Liver (tissue), 8 donors: ENCODE measurements at regions not wholly inside any gene's neighbourhood (a gene's known extent, or its start where the extent isn't known, plus 50 kb on each side); places are given as distances from the start of the nearest gene placed in this dataset.

Source experiments
- DNase-seq: peaks from one replicate; pipeline ENCODE4 v3.0.0-alpha.2; 2017; ENCODE audit warnings: low spot score
- H3K27ac ChIP-seq, 2 donors: one replicate each; pipeline ENCODE4 v1.7.0; 2013; ENCODE audit warnings: inconsistent platforms in 2 of 2, low read length in 2 of 2, control low read depth in 1 of 2, low read depth in 1 of 2, mild to moderate bottlenecking in 1 of 2
- H3K27me3 ChIP-seq, 4 donors: one replicate each; pipeline versions ENCODE4 v1.6.1 to v1.7.0; 2013; ENCODE audit warnings: low read length in 3 of 4, inconsistent platforms in 1 of 4, mild to moderate bottlenecking in 1 of 4, moderate library complexity in 1 of 4; ENCODE audit not compliant: control insufficient read depth in 4 of 4, insufficient read depth in 4 of 4
- H3K36me3 ChIP-seq, 4 donors: one replicate each; pipeline versions ENCODE4 v1.6.1 to v1.7.0; 2013; ENCODE audit warnings: low read length in 3 of 4, mild to moderate bottlenecking in 3 of 4, low read depth in 1 of 4, moderate library complexity in 1 of 4; ENCODE audit not compliant: control insufficient read depth in 4 of 4, insufficient read depth in 3 of 4
- H3K4me1 ChIP-seq, 4 donors: one replicate each; pipeline versions ENCODE4 v1.6.1 to v1.7.0; 2013; ENCODE audit warnings: low read length in 3 of 4, mild to moderate bottlenecking in 3 of 4, moderate library complexity in 1 of 4; ENCODE audit not compliant: control insufficient read depth in 4 of 4, insufficient read depth in 4 of 4
- H3K4me3 ChIP-seq, 3 donors: one replicate each; pipeline versions ENCODE4 v1.6.1 to v1.7.0; 2013; ENCODE audit warnings: low read length in 3 of 3, control low read depth in 1 of 3, low read depth in 1 of 3, mild to moderate bottlenecking in 1 of 3
- H3K9ac ChIP-seq, 2 donors: one replicate each; pipeline ENCODE4 v1.7.0; 2013; ENCODE audit warnings: low read length in 2 of 2, mild to moderate bottlenecking in 2 of 2, moderate library complexity in 2 of 2, control low read depth in 1 of 2, low read depth in 1 of 2
- H3K9me3 ChIP-seq, 4 donors: one replicate each; pipeline versions ENCODE4 v1.6.1 to v1.7.0; 2013; ENCODE audit warnings: low read length in 3 of 4; ENCODE audit not compliant: control insufficient read depth in 4 of 4
- EGR1 ChIP-seq, 2 donors: IDR thresholded peaks; 2 replicates each; pipeline ENCODE4 v1.6.1; 2016 to 2018; ENCODE audit warnings: antibody characterized with exemption in 2 of 2, low read depth in 2 of 2
- FOXA1 ChIP-seq: IDR thresholded peaks from 2 replicates; pipeline ENCODE4 v1.6.1; 2016; ENCODE audit warnings: antibody characterized with exemption
- FOXA2 ChIP-seq: IDR thresholded peaks from 2 replicates; pipeline ENCODE4 v1.6.1; 2016; ENCODE audit warnings: antibody characterized with exemption
- GABPA ChIP-seq, 2 donors: IDR thresholded peaks in 1 of 2; conservative IDR thresholded peaks in 1 of 2; 2 replicates each; pipeline ENCODE4 v1.6.1; 2016; ENCODE audit warnings: antibody characterized with exemption in 2 of 2, mild to moderate bottlenecking in 1 of 2, moderate library complexity in 1 of 2
- HNF4A ChIP-seq, 2 donors: conservative IDR thresholded peaks; 2 replicates each; pipeline ENCODE4 v1.6.1; 2016; ENCODE audit warnings: antibody characterized with exemption in 2 of 2, mild to moderate bottlenecking in 2 of 2
- HNF4G ChIP-seq: IDR thresholded peaks from 2 replicates; pipeline ENCODE4 v1.6.1; 2016; ENCODE audit warnings: antibody characterized with exemption
- JUND ChIP-seq, 2 donors: IDR thresholded peaks; 2 replicates each; pipeline ENCODE4 v1.6.1; 2016; ENCODE audit warnings: antibody characterized with exemption in 2 of 2
- NR2F2 ChIP-seq: IDR thresholded peaks from 2 replicates; pipeline ENCODE4 v1.6.1; 2016; ENCODE audit warnings: antibody characterized with exemption
- RAD21 ChIP-seq, 2 donors: IDR thresholded peaks; 2 replicates each; pipeline ENCODE4 v1.6.1; 2016; ENCODE audit warnings: antibody characterized with exemption in 2 of 2, mild to moderate bottlenecking in 2 of 2
- RXRA ChIP-seq, 2 donors: IDR thresholded peaks; 2 replicates each; pipeline ENCODE4 v1.6.1; 2017 to 2018; ENCODE audit warnings: antibody characterized with exemption in 2 of 2, mild to moderate bottlenecking in 1 of 2
- SP1 ChIP-seq: IDR thresholded peaks from 2 replicates; pipeline ENCODE4 v1.6.1; 2018; ENCODE audit warnings: antibody characterized with exemption, mild to moderate bottlenecking
- TAF1 ChIP-seq: conservative IDR thresholded peaks from 2 replicates; pipeline ENCODE4 v1.6.1; 2016; ENCODE audit warnings: antibody characterized with exemption, mild to moderate bottlenecking
- YY1 ChIP-seq: IDR thresholded peaks from 2 replicates; pipeline ENCODE4 v1.6.1; 2016; ENCODE audit warnings: antibody characterized with exemption, mild to moderate bottlenecking
- WGBS: extraction: QIAGEN DNeasy Blood & Tissue Kit; methylation state at CpG from one replicate; pipeline ENCODE4 v1.1.7; 2013; 5-methylcytosine and 5-hydroxymethylcytosine counted together
- TF ChIP-seq, protein P1 (sequence below): IDR thresholded peaks from 2 replicates; pipeline ENCODE4 v1.6.1; 2016; ENCODE audit warnings: antibody characterized with exemption
- TF ChIP-seq, protein P2 (sequence below): IDR thresholded peaks from 2 replicates; pipeline ENCODE4 v1.6.1; 2016; ENCODE audit warnings: antibody characterized with exemption
- TF ChIP-seq, protein P3 (sequence below): fragments of 150-350 bp; IDR thresholded peaks from 2 replicates; pipeline ENCODE4 v1.5.1; 2017; ENCODE audit warnings: improper control_type of control experiment, low read depth, low read length; ENCODE audit not compliant: missing input control
- TF ChIP-seq, protein P4 (sequence below): IDR thresholded peaks from 2 replicates; pipeline ENCODE4 v1.6.1; 2016; ENCODE audit warnings: antibody characterized with exemption
- TF ChIP-seq, protein P5 (sequence below): IDR thresholded peaks from 2 replicates; pipeline ENCODE4 v1.6.1; 2016; ENCODE audit warnings: antibody characterized with exemption, mild to moderate bottlenecking
- donor health status: healthy.
- donor health status: healthy.
- donor health status: healthy.
- donor health status: healthy.
- donor health status: healthy.

DNA sequence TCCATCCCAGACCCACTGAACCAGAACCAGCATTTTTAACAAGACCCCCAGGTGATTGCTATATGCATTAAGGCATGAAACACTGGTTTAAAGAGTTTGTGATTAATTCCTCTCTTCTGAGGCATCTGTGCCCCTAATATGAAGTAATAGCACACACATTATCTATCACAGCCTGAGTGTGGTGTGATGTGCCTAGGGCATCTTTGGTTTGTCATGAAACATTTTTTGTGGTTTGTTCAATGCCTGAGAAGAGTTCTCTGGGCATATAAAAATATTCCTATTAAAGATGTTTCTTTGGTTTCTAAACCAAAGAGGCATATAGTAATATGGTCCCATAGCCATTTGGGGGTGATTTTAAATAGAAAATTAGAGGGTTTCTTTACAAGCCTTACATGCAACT is 221.7 kb upstream of the SPOPL start:
- H3K4me3 ChIP-seq: no peak overlapping the region
- no peaks in the 10 kb centered on the region for H3K36me3 ChIP-seq
- no peak for DNase-seq
- no peaks in the 10 kb centered on the region for H3K9me3 ChIP-seq
- no peak for TF ChIP-seq HNF4G
- no peak for TF ChIP-seq HNF4A (conservative IDR thresholded peaks at IDR 0.05)
- TF ChIP-seq FOXA1: no peak
- TF ChIP-seq, protein P1, sequence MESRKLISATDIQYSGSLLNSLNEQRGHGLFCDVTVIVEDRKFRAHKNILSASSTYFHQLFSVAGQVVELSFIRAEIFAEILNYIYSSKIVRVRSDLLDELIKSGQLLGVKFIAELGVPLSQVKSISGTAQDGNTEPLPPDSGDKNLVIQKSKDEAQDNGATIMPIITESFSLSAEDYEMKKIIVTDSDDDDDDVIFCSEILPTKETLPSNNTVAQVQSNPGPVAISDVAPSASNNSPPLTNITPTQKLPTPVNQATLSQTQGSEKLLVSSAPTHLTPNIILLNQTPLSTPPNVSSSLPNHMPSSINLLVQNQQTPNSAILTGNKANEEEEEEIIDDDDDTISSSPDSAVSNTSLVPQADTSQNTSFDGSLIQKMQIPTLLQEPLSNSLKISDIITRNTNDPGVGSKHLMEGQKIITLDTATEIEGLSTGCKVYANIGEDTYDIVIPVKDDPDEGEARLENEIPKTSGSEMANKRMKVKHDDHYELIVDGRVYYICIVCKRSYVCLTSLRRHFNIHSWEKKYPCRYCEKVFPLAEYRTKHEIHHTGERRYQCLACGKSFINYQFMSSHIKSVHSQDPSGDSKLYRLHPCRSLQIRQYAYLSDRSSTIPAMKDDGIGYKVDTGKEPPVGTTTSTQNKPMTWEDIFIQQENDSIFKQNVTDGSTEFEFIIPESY: no peak
- TF ChIP-seq, protein P2, sequence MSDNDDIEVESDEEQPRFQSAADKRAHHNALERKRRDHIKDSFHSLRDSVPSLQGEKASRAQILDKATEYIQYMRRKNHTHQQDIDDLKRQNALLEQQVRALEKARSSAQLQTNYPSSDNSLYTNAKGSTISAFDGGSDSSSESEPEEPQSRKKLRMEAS: no peak
- H3K9ac ChIP-seq: no peak overlapping the region
- H3K4me1 ChIP-seq: peaks cover 0 to 19% (median 18%) of the 10 kb centered on the region in 4 donors
- H3K27me3 ChIP-seq: no peaks in the 10 kb centered on the region
- H3K27ac ChIP-seq: no peak overlapping the region

DNA sequence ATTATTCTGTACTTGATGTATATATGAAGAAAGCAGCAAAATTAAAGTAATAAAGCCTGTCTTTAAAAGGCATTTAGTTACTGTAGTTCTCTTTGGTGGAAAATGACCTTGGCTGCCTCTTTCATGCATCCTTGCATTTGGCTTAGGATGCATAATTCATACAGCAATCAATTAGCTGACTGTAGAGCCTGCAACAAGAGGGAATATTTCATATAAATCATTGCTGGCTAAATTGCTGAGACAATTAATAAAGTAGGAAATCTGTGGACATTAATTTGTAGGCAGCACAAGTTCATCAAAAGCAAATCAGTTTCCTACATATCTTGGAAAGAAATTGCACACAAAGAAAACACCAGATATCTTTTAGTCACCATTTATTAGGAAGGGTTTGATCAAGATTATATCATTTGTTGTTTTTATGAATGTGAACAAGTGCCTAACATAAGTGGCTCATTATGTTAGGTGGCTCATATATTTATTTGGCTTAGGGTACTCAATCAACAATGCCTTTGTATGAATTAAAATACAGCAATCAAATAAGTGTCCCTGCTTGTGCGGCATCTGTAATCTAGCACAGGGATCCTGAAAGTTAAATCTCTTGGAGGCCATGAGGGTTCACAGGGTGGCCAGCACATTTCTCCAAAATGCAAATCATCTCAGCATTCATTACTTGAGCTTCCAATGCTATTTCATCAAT is 220.4 kb upstream of the SPOPL start:
- no peak overlapping the region for H3K27ac ChIP-seq
- H3K36me3 ChIP-seq: no peaks in the 10 kb centered on the region
- no peak for DNase-seq
- no peak for TF ChIP-seq HNF4G
- TF ChIP-seq FOXA2: no peak
- TF ChIP-seq YY1: no peak
- no peak for TF ChIP-seq TAF1
- TF ChIP-seq, protein P1: no peak
- TF ChIP-seq, protein P3, sequence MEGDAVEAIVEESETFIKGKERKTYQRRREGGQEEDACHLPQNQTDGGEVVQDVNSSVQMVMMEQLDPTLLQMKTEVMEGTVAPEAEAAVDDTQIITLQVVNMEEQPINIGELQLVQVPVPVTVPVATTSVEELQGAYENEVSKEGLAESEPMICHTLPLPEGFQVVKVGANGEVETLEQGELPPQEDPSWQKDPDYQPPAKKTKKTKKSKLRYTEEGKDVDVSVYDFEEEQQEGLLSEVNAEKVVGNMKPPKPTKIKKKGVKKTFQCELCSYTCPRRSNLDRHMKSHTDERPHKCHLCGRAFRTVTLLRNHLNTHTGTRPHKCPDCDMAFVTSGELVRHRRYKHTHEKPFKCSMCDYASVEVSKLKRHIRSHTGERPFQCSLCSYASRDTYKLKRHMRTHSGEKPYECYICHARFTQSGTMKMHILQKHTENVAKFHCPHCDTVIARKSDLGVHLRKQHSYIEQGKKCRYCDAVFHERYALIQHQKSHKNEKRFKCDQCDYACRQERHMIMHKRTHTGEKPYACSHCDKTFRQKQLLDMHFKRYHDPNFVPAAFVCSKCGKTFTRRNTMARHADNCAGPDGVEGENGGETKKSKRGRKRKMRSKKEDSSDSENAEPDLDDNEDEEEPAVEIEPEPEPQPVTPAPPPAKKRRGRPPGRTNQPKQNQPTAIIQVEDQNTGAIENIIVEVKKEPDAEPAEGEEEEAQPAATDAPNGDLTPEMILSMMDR: no peak
- TF ChIP-seq FOXA1: no peak
- no peak for TF ChIP-seq EGR1 (IDR thresholded peaks at IDR 0.05; ENCODE audit: low read depth in 2 of 2)
- TF ChIP-seq GABPA (IDR thresholded peaks at IDR 0.05 in 1 of 2, conservative IDR thresholded peaks at IDR 0.05 in 1 of 2): no peak
- no peak for TF ChIP-seq RAD21 (IDR thresholded peaks at IDR 0.05)
- no peak for TF ChIP-seq JUND (IDR thresholded peaks at IDR 0.05)
- no peak for TF ChIP-seq HNF4A (conservative IDR thresholded peaks at IDR 0.05)
- TF ChIP-seq NR2F2: no peak
- TF ChIP-seq, protein P4, sequence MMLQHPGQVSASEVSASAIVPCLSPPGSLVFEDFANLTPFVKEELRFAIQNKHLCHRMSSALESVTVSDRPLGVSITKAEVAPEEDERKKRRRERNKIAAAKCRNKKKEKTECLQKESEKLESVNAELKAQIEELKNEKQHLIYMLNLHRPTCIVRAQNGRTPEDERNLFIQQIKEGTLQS: no peak
- TF ChIP-seq, protein P5, sequence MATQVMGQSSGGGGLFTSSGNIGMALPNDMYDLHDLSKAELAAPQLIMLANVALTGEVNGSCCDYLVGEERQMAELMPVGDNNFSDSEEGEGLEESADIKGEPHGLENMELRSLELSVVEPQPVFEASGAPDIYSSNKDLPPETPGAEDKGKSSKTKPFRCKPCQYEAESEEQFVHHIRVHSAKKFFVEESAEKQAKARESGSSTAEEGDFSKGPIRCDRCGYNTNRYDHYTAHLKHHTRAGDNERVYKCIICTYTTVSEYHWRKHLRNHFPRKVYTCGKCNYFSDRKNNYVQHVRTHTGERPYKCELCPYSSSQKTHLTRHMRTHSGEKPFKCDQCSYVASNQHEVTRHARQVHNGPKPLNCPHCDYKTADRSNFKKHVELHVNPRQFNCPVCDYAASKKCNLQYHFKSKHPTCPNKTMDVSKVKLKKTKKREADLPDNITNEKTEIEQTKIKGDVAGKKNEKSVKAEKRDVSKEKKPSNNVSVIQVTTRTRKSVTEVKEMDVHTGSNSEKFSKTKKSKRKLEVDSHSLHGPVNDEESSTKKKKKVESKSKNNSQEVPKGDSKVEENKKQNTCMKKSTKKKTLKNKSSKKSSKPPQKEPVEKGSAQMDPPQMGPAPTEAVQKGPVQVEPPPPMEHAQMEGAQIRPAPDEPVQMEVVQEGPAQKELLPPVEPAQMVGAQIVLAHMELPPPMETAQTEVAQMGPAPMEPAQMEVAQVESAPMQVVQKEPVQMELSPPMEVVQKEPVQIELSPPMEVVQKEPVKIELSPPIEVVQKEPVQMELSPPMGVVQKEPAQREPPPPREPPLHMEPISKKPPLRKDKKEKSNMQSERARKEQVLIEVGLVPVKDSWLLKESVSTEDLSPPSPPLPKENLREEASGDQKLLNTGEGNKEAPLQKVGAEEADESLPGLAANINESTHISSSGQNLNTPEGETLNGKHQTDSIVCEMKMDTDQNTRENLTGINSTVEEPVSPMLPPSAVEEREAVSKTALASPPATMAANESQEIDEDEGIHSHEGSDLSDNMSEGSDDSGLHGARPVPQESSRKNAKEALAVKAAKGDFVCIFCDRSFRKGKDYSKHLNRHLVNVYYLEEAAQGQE: no peak
- TF ChIP-seq SP1: no peak
- TF ChIP-seq RXRA (IDR thresholded peaks at IDR 0.05): no peak
- TF ChIP-seq, protein P2: no peak
- H3K27me3 ChIP-seq: no peaks in the 10 kb centered on the region
- H3K4me3 ChIP-seq: no peak overlapping the region
- H3K9me3 ChIP-seq: peaks cover 0 to 1% (median 0%) of the 10 kb centered on the region in 4 donors
- peaks cover 0 to 10% (median 9%) of the 10 kb centered on the region in 4 donors for H3K4me1 ChIP-seq
- no peak overlapping the region for H3K9ac ChIP-seq
- WGBS: 95% methylated on average over 1 of the region's 1 CpG
